Heart left ventricle (tissue), 13 donors: ENCODE measurements at regions not wholly inside any gene's neighbourhood (a gene's known extent, or its start where the extent isn't known, plus 50 kb on each side); places are given as distances from the start of the nearest gene placed in this dataset.

ENCODE experiments used
- POLR2A ChIP-seq, 2 donors: fragments of 450-650 bp; IDR thresholded peaks; one replicate each; pipeline ENCODE4 v1.6.1; 2017; ENCODE audit warnings: antibody characterized with exemption in 2 of 2, mild to moderate bottlenecking in 2 of 2, moderate library complexity in 2 of 2
- TF ChIP-seq, protein P1 (sequence below), 12 donors: fragments of 200-600 bp; sonication (generic) in 4 of 12; IDR thresholded peaks; one replicate each; pipeline versions ENCODE4 v1.5.0 to v1.8.0; 2018 to 2022; ENCODE audit warnings: antibody characterized with exemption in 12 of 12, mild to moderate bottlenecking in 5 of 12
- donor health status: ischemic (EF 13 %, LVEDD 7.1; RV severe dilation, severe dysfunction).
- donor health status: DM: no; HTN: yes; CAD: no.
- donor health status: DM: no; HTN: no; CAD: no.
- donor health status: ischemic (EF 25% LVEDD 6.9; RV normal size, moderate dysfunction).
- donor health status: ischemic (EF 25% LVEDD 5.7; RV mildly dilated, moderate dysfunction).
- donor health status: ischemic (EF 35%, LVEDD 5.7; RV mildly dilated, moderate dysfunction).
- donor health status: nonischemic (EF 11% LVEDD 7.7; RV severe dilation, severe dysfunction).
- donor health status: DM: yes; HTN: yes; CAD: no.
- donor health status: PGD.
- donor health status: ischemic (EF 29% LVEDD 5.4; RV normal size, mild dysfunction).
- donor health status: nonischemic (EF 23%, LVEDD 6.1; RV moderate dilation, normal function).

DNA sequence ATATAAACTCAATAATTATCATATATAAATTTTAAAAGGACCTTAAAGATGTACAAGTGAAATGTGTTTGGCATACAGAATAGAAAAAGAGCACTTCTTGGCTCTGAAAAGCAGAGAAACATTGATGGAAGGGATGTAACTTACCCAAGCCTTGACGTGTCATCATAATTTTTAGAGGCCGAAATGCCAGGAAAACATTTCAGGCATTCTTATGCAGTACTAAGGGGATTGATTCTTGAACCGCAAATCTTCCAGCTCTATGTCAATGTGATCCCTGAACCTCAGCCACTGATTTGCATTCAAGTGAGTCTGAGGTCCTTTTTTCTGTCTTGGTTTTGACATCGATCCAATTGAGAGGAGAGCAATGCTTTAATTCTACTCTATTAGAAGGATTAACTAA, 97.8 kb downstream of the CLDN1 start:
- TF ChIP-seq, protein P1, sequence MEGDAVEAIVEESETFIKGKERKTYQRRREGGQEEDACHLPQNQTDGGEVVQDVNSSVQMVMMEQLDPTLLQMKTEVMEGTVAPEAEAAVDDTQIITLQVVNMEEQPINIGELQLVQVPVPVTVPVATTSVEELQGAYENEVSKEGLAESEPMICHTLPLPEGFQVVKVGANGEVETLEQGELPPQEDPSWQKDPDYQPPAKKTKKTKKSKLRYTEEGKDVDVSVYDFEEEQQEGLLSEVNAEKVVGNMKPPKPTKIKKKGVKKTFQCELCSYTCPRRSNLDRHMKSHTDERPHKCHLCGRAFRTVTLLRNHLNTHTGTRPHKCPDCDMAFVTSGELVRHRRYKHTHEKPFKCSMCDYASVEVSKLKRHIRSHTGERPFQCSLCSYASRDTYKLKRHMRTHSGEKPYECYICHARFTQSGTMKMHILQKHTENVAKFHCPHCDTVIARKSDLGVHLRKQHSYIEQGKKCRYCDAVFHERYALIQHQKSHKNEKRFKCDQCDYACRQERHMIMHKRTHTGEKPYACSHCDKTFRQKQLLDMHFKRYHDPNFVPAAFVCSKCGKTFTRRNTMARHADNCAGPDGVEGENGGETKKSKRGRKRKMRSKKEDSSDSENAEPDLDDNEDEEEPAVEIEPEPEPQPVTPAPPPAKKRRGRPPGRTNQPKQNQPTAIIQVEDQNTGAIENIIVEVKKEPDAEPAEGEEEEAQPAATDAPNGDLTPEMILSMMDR (IDR thresholded peaks at IDR 0.05), result no peak
- TF ChIP-seq POLR2A (IDR thresholded peaks at IDR 0.05), result no peak
